GM03348 (cell line): ENCODE measurements at regions not wholly inside any gene's neighbourhood (a gene's known extent, or its start where the extent isn't known, plus 50 kb on each side); places are given as distances from the start of the nearest gene placed in this dataset.

Experiments used
- DNase-seq: peaks from one replicate; pipeline ENCODE4 v3.0.0; 2012; ENCODE audit warnings: low spot score

DNA sequence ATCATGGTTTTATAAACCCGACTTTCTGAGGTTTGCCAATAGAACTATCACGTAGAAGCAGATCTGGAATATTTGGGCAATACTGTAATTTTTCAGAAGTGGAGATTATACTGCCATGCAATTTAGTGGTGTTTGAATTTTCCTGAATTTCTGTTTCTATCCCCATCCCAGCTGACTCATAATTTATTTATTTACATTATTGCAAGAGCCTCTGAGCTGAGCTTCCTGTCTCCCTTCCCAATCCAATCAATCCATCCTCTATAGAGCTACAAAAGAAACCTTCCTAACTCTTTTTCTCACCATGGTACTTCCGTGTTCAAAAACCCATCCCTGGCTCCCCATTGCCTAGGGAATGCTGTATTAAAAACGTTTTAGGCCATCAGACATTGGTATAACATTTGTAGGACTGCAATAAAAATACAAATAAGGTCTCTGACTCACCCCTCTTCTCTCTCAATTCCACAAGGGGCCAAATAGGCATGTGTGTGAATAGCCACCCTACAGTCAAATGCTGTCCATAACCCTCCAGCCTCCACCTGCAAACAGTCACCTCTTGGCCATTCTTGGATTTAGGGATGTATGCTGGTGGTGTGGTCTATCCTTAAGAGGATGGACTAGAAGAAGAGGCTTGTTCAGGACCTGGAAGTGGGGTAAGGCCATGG lies 190.7 kb downstream of the CD47 start:
- peak; percentile 13 for DNase-seq

DNA sequence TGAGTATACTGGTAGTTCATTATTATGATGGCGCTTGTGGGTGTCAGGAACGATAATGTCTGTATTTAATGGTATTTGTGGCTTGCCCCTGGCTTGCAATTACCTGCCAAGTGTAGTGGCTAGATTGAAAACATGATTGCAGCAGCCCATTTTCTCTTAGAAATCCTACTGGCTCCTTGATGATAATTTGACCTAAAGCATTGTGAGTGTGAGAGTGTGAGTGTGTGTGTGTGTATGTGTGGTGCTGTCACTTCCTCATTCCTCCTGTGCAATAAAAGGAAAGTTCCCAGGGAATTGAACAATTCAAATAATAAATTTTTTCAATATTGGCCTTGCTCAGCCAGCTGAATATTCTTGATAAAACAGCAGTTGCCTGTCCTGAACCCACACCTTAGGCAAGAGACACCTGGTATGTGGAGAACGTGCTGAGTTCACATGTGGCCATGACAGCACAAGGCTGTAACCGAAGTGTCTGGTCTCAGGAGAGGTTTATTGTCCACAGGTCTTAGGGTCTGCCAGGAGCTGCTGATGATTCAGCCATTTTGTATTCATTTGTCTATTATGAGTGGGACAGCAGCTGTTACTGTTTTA lies 193.3 kb downstream of the CD47 start:
- no peak for DNase-seq

DNA sequence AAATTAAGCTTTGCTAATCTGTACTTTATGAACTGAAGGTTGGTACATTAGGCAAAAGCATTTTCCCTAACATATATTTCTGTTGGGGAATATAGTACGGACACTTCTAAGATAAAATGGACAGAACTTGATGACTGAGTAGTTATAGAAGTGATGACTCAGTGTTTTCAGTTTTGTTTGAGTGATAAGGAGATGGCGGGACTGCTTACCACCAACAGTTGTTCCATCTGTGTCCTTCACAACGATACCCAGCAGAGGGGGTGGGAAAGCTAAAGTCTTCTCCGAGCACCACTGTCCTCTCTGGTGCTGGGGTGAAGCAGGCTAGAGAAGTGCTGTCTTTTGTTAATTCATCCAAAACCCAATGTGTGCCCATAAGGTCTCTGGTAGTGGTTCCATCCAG lies 195.8 kb downstream of the CD47 start:
- DNase-seq, result no peak

DNA sequence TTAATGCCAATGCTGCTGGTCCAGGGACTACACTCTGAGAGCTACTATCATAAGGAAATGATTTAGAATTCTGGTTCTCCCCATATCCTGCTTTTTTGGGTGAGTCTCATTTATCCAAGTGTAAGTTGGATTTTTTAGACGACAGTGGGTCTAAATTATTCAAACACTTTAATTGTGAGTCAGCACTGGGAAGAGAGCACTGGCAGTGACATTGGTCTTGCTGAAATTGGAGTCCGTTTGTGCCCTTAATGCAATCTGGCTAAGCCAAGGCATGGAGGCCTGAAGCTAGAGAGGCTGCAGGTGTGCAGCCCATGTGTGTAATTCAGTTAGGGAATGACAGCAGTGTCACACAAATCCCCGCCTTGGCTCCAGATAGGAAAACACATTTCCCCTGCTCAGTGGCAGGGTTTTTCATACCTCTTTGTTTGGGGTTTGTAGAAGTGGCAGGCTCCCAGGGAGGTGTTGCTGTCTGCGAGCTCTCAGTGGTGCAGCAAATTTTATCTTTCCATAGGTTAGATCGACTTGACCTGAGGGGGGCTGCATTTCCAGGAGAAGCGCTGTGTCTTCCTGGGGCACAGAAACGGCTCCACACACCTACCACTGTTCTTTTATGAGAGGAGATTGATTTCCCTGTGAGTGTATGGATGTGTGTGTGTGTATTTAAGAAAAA lies 197.7 kb downstream of the CD47 start:
- DNase-seq, result peak; percentile 11

DNA sequence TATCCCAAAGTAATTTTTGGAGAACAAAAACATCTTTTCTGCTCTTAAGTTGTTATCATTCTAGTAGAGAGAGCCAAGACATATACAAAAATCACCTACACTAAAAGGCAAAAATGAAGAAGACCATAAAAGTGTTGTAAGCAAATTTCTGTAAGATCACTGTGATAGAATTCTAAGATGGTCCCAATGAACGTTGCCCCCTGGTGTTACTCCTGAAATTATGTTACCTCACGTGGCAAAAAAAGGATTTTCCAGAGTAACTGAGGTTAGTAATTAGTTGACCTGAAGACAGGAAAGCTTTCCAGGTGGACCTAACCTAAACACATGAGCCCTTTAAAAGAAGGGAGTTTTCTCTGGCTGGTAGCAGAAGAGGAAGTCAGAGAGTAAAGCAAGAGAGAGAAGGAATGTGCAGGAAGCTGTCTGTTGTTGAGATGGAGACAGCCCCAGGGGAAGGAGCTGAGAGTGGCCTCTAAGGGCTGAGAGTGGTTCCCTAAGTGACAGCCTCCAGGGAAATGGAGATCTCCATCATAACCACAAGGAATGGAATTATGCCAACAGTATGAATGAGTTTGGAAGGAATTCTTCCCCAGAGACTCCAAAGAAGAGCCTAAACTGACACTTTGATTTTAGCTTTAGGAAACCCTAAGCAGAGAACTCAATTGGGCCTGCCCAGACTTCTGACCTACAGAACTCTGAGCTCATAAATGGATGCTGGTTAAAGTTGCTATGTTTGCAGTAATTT lies 205.9 kb downstream of the CD47 start:
- DNase-seq, result peak; percentile 67

DNA sequence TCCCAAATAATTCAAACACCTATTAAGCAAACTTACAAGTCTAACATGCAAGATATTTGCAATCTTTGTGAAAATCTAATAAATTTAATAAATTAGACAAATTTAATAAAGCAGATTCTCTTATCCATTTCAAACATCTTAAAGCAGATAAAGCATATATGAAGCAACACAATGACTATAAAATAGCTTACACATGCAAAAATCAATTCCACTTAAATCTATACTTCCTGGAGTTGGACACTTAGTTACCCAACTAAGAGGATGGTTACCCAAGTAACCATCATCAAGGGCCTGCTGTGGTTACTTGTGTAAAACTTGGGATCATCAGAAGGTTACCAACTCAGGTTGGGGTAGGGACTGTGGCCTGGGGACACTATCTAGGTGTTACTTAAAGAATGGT lies 206.8 kb downstream of the CD47 start:
- no peak for DNase-seq

DNA sequence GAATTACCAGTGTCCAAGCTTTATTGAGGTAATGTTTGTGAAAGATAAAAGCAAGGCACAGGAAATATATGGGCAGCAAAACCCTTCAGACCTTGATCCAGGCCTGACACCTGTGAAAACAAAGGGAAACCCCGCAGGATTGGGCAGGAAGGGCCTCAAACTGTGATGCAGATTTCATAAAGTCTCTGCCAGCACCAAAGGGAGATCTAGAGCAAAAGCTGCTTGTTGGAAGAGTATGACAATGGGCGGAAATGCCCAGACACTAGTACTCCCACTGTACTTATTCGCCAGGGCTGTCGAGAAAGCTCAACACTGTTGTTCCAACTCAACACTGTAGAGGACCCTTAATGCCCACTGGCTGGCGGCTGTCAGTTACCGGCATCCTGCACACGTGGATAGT lies 207.9 kb downstream of the CD47 start:
- DNase-seq, result no peak

DNA sequence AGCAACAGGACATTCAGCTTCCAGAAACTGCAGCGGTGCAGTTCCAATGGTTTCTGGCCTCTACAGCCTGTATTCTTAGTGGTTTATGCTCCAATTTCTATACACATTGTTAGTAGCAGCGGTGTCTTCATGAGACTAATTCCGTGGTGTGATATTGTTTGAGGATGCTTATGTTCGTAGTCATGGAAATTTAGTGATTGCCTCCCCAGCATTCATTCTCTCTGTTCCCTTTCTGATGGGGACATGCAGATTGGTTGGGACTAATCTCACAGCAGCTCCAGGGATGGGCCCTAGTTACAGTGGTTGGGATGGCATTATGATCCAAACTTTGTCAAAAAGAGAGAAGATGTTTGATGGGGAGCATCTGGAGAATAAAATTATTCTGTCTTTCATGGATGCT lies 208.6 kb downstream of the CD47 start:
- no peak for DNase-seq

DNA sequence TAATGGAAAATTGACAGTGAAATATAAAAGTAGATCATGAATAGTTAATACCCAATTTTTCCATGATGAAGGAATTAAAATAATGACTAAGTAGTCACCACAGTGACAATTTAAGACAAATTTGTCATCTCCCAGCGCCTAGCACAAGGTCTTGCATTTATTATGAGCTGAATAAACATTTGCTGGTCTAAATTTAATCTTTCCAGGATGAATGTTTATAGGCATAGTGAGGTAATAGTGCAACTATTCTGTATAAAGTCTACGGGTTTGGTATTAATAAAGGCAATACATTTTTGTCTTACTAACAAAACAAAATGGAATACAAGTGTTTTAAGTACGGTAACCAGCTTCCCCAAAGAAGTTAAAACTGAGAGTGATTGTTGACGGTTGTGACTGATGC lies 209.3 kb downstream of the CD47 start:
- no peak for DNase-seq

DNA sequence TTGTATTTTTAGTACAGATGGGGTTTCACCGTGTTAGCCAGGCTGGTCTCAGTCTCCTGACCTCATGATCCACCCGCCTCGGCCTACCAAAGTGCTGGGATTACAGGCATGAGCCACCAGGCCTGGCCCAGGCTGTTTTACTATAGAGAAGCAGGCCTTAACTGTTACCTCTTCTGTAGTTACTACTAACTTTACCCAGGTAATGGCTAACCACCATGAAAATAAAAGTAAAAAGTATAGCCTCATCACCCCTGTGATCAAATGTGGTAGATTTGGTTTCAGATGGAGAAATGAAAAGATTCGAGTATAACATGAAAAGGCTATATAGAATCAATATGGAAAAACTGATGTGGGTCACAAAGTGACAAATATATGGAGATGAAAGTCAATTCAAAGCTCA lies 210.1 kb downstream of the CD47 start:
- DNase-seq, result no peak

DNA sequence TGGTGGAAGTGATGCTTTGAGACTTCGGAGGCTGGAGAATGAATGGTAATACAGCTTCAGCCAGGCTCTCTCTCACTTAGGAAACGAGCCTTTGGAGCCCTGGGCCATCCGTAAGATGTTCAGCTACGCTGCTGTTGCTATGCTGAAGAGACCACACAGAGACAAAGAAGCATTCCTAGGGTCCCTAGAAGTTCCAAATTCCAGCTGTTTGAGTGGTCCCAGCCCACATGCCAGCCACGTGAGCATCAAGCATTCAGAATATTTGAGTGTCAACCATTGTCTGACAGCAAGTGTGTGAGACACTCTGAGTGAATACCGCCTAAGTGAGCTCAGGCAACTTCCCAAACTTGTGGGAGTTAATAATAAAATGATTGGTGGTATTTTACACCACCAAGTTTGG lies 212.9 kb downstream of the CD47 start:
- DNase-seq, result no peak

DNA sequence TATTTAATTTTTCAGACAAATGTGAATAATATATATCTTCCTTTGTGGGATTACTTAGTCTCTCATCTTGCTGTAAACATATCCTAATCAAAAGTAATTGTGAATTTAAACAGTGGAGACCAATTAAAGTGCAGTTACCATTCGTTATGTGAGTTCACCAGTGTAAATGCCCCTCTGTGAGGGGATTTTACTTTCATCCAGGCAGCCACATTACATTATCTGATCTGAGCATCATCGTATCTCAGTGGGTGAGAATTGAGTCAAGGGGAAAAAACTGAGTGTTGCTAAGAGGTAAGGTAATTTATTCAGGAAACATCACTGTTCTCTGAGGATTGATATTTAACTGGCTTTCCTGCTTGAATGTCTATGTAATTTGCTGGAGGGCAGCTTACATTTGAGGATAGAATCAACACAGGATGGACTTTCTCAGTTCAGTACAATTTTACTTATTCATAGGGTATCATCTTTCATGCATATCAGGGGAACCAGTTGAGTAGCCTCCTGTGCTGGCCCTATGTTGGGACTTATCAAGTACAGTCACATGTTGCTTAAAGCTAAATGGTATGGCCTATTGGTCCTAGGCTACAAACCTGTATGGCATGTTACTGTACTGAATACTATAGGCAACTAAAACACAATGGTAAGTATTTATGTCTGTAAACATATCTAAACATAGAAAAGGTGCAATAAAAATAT lies 219.7 kb downstream of the CD47 start:
- DNase-seq, result no peak

DNA sequence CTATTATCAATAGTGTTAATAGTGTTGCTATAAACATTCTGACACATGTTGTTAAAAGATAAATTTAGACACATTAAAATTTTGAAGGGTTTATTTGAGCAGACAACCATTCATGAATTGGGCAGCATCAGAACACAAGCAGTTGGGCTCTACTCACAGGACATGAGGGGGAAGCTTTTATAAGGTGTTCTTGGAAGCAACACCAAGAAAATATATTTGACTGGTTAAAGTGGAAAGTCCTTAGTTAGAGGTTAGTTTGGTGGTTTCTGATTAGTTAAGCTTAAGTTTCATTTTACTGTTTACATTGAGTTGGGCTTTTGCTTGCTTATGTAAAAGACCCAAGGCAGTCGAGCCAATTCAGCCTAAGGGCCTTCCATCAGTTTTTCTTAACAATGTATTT lies 220.7 kb downstream of the CD47 start:
- DNase-seq, result no peak

DNA sequence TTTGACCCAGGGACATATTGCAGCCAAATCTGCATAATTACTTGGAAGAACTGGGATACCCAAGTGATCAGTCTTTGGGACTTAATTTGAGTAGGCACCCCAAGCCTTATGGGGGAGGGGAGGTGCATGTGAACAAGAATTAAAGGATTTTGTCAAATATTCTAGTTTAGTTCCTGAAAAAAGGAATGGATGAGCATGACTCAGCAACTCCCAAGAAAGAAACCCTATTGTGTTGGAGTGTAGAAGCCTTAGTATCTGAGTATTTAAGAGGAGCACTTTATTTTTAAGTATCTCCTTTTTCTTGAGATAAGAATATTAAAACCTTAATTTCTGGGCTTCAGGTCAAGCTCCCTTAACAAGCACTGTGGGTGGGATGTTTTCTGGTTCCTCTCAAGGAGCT lies 222.4 kb downstream of the CD47 start:
- no peak for DNase-seq

DNA sequence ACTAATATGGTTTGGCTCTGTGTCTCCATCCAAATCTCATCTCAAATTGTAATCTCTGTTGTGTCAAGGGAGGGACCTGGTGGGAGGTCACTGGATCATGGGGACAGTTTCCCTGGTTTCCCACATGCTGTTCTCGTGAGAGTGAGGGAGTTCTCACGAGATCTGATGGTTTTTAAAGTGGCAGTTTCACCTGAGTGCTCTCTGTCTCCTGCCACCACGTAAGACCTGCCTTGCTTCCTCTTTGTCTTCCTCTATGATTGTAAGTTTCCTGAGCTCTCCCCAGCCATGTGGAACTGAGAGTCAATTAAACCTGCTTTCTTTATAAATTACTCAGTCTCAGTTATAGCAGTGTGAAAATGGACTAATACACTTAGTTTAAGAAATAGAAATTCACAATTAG lies 228.9 kb downstream of the CD47 start:
- no peak for DNase-seq

DNA sequence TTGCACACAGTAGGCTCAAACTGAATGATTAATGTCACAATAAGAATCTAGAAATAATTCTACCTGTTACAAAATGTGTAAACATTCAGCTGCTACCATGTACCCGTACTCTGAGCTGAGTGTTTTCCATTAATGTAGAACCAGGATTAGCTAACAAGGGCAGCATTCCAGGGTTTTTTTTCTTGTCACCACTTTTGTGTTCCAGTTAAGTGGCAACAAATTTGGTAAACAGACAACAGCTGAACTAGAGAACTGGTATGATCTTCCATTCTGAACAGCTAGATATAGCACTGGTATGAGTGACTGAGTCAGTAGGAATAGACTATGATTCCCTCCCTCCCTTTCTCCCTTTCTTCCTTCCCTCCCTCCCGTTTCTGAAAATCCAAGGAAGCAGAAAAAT lies 229.4 kb downstream of the CD47 start:
- DNase-seq, result no peak
